DMS53 (cell line): ENCODE measurements at regions not wholly inside any gene's neighbourhood (a gene's known extent, or its start where the extent isn't known, plus 50 kb on each side); places are given as distances from the start of the nearest gene placed in this dataset.
"Not testable (repeated sequence)": the region's sequence is repeated elsewhere in the genome, so short reads cannot be mapped to it uniquely, and the experiment has no call there.

Source experiments
- DNase-seq: peaks from one replicate; lab custom pipeline; 2025; lab: John Stamatoyannopoulos, UW

GRCh38 chr22:26970809-26971394 is 313.5 kb downstream of the MIAT start:
- DNase-seq = peak; percentile 4

- DNase-seq = no peak
These were observed 314.9 kb downstream of the MIAT start for GRCh38 chr22:26972286-26972685.

- DNase-seq = not testable (repeated sequence)
These were observed 315.5 kb downstream of the MIAT start for GRCh38 chr22:26972915-26973314.

- no peak for DNase-seq
These were observed 316.6 kb downstream of the MIAT start for GRCh38 chr22:26974034-26974433.

GRCh38 chr22:26974914-26975803 is 317.8 kb downstream of the MIAT start:
- DNase-seq = no peak

- no peak for DNase-seq
These were observed 318.5 kb downstream of the MIAT start for GRCh38 chr22:26975865-26976264.

- no peak for DNase-seq
These were observed 320.5 kb downstream of the MIAT start for GRCh38 chr22:26977741-26978376.

- no peak for DNase-seq
These were observed 321.9 kb downstream of the MIAT start for GRCh38 chr22:26979294-26979693.

GRCh38 chr22:26981111-26981510 is 323.7 kb downstream of the MIAT start:
- DNase-seq = peak; percentile 38

GRCh38 chr22:26981541-26981940 is 324.2 kb downstream of the MIAT start:
- no peak for DNase-seq

GRCh38 chr22:26983311-26983710 is 325.9 kb downstream of the MIAT start:
- DNase-seq = no peak

- no peak for DNase-seq
These were observed 327.8 kb downstream of the MIAT start for GRCh38 chr22:26985206-26985605.

- no peak for DNase-seq
These were observed 328.8 kb downstream of the MIAT start for GRCh38 chr22:26985931-26986782.

- DNase-seq = peak; percentile 0
These were observed 329.5 kb downstream of the MIAT start for GRCh38 chr22:26986884-26987283.

GRCh38 chr22:26990503-26991189 is 333.3 kb downstream of the MIAT start:
- no peak for DNase-seq

- no peak for DNase-seq
These were observed 335.2 kb downstream of the MIAT start for GRCh38 chr22:26992556-26992955.

- DNase-seq = no peak
These were observed 336.5 kb downstream of the MIAT start for GRCh38 chr22:26993886-26994285.

GRCh38 chr22:26994801-26995200 is 337.4 kb downstream of the MIAT start:
- DNase-seq = no peak

- peak; percentile 15 for DNase-seq
These were observed 337.8 kb downstream of the MIAT start for GRCh38 chr22:26995235-26995634.

GRCh38 chr22:26996154-26996553 is 338.8 kb downstream of the MIAT start:
- DNase-seq = no peak

- DNase-seq = no peak
These were observed 340.7 kb downstream of the MIAT start for GRCh38 chr22:26998129-26998528.
